ENCODE measurements at regions not wholly inside any gene's neighbourhood (a gene's known extent, or its start where the extent isn't known, plus 50 kb on each side); places are given as distances from the start of the nearest gene placed in this dataset.

DNA sequence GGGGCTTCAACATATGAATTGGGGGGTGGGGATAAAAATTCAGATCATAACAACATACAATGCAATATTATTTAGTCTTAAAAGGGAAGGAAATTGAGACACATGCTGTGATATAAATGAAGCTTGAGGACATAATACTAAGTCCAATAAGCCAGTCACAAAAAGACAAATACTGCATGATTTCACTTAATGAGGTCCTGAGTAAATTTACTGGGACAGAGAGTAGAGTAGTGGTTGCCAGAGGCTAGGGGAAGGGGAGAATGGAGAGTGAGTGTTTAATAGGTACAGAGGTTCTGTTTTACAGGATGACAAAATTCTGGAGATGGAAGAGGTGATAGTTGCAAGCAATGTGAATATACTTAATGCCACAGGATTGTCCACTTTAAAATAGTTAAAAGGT lies 89.2 kb upstream of the RAPGEF2 start:
- no peak overlapping the region for H2AFZ ChIP-seq (ENCODE audit: low read depth, low read length)
- H3K4me2 ChIP-seq (ENCODE audit: insufficient read depth, low read length): no peak overlapping the region
- no peaks in the 10 kb centered on the region for H3K79me2 ChIP-seq (ENCODE audit: control insufficient read depth, insufficient read depth, low read length)
- H3K36me3 ChIP-seq (ENCODE audit: control insufficient read depth in 2 of 2, extremely low read depth in 1 of 2, insufficient read depth in 2 of 2, low read length in 2 of 2): no peaks in the 10 kb centered on the region
- TF ChIP-seq MYC (IDR thresholded peaks at IDR 0.05; ENCODE audit: low read depth, low read length): no peak
- TF ChIP-seq FOS (IDR thresholded peaks at IDR 0.05; ENCODE audit: borderline replicate concordance, insufficient read depth, low read length): no peak
- TF ChIP-seq, protein P1, sequence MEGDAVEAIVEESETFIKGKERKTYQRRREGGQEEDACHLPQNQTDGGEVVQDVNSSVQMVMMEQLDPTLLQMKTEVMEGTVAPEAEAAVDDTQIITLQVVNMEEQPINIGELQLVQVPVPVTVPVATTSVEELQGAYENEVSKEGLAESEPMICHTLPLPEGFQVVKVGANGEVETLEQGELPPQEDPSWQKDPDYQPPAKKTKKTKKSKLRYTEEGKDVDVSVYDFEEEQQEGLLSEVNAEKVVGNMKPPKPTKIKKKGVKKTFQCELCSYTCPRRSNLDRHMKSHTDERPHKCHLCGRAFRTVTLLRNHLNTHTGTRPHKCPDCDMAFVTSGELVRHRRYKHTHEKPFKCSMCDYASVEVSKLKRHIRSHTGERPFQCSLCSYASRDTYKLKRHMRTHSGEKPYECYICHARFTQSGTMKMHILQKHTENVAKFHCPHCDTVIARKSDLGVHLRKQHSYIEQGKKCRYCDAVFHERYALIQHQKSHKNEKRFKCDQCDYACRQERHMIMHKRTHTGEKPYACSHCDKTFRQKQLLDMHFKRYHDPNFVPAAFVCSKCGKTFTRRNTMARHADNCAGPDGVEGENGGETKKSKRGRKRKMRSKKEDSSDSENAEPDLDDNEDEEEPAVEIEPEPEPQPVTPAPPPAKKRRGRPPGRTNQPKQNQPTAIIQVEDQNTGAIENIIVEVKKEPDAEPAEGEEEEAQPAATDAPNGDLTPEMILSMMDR (IDR thresholded peaks at IDR 0.05; ENCODE audit: extremely low read depth in 1 of 2, insufficient read depth in 1 of 2, low read depth in 1 of 2, low read length in 2 of 2): no peak
- no peak for TF ChIP-seq EZH2 (IDR thresholded peaks at IDR 0.05; ENCODE audit: borderline replicate concordance, low read depth, low read length, severe bottlenecking)
- no peak for TF ChIP-seq JUN (IDR thresholded peaks at IDR 0.05; ENCODE audit: borderline replicate concordance, insufficient read depth, insufficient read length, low read depth)
- TF ChIP-seq POLR2A (IDR thresholded peaks at IDR 0.05; ENCODE audit: low read depth, low read length): no peak
- TF ChIP-seq GATA2 (IDR thresholded peaks at IDR 0.05; ENCODE audit: insufficient read depth, insufficient read length, low read depth, low read length): no peak
- TF ChIP-seq POLR2AphosphoS5 (IDR thresholded peaks at IDR 0.05; ENCODE audit: insufficient read depth, low read depth, low read length): no peak
- TF ChIP-seq, protein P2, sequence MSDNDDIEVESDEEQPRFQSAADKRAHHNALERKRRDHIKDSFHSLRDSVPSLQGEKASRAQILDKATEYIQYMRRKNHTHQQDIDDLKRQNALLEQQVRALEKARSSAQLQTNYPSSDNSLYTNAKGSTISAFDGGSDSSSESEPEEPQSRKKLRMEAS (IDR thresholded peaks at IDR 0.05; ENCODE audit: insufficient read depth, insufficient read length): no peak
- dilution Hi-C loops (cut with MboI; ENCODE audit: extremely low pct_ligation_motif_present, low sequenced_read_pairs) (no loop called here), intact Hi-C loops (cut with micrococcal nuclease) (no loop called here)
- no peak overlapping the region for H3K4me3 ChIP-seq (replicated peaks in 1 of 3; ENCODE audit: insufficient read depth in 1 of 3, low read depth in 1 of 3, low read length in 3 of 3)
- no peaks in the 10 kb centered on the region for H3K9me1 ChIP-seq (replicated peaks; ENCODE audit: control insufficient read depth, extremely low read depth, insufficient read depth, low read length)
- H4K20me1 ChIP-seq (replicated peaks; ENCODE audit: control insufficient read depth, extremely low read depth, insufficient read depth, low read length): no peaks in the 10 kb centered on the region
- H3K27me3 ChIP-seq (ENCODE audit: control insufficient read depth in 2 of 2, insufficient read depth in 2 of 2, low read length in 2 of 2): no peaks in the 10 kb centered on the region
- POLR2A ChIA-PET: no interaction called here
- no TSS peak for BruUV-seq (replicated peaks)
- no peak overlapping the region for H3K9ac ChIP-seq (replicated peaks; ENCODE audit: extremely low read depth, insufficient read depth, low read length)
- FAIRE-seq (no peak), DNase-seq (ENCODE audit: low read depth, low spot score) (no peak)
- CTCF ChIA-PET: no interaction called here
- H3K9me3 ChIP-seq (replicated peaks; ENCODE audit: control insufficient read depth, insufficient read depth, low read length): no peaks in the 10 kb centered on the region
- no peaks in the 10 kb centered on the region for H3K4me1 ChIP-seq (ENCODE audit: control insufficient read depth, extremely low read depth, insufficient read depth, low read length)
- H3K27ac ChIP-seq (ENCODE audit: insufficient read depth, low read depth, low read length): no peak overlapping the region
